A549 (cell line): ENCODE measurements at regions not wholly inside any gene's neighbourhood (a gene's known extent, or its start where the extent isn't known, plus 50 kb on each side); places are given as distances from the start of the nearest gene placed in this dataset.
A peak's percentile ranks its signal among the peaks of the same experiment; 100 is the strongest.

Experiments used
- ATAC-seq, 2 experiments: fragments of 200-7000 bp in 1 of 2; fragments of >200 bp in 1 of 2; cut with Nextera tagmentation in 1 of 2; cut with Tn5 transposase in 1 of 2; 3 replicates each; pipeline versions ENCODE4 v1.8.0 to v1.9.1; 2018 to 2020; ENCODE audit warnings: mild to moderate bottlenecking in 1 of 2, moderate library complexity in 1 of 2
- CTCF ChIA-PET: fragments of 300-600 bp; sonication (Branson Sonifier 250); formaldehyde crosslinking; extraction: SDS; loops from one replicate; lab custom pipeline; 2021; ENCODE audit warnings: antibody characterized with exemption, inconsistent platforms; lab: Yijun Ruan, JAX
- POLR2A ChIA-PET: fragments of 350-600 bp; formaldehyde crosslinking; extraction: SDS; loops from one replicate; lab custom pipeline; 2021; ENCODE audit warnings: antibody characterized with exemption, inconsistent platforms; lab: Yijun Ruan, JAX
- DNase-seq, 2 experiments: peaks; one replicate each; pipeline versions ENCODE4 v3.0.0 to v3.0.0-alpha.2; 2011 to 2016; ENCODE audit warnings: low read depth in 1 of 2, low spot score in 1 of 2
- FAIRE-seq: peaks from 2 replicates; lab custom pipeline; 2011; peaks lifted over from hg19 to GRCh38; lab: Jason Lieb, UNC
- H3K27ac ChIP-seq, 2 experiments: fragments of >200 bp; sonication (Bioruptor Twin); formaldehyde crosslinking; 3 replicates each; pipeline ENCODE4 v1.5.1; 2016 to 2017
- H3K4me1 ChIP-seq: fragments of >200 bp; sonication (Bioruptor Twin); formaldehyde crosslinking; 3 replicates; pipeline ENCODE4 v1.6.1; 2016
- H3K4me2 ChIP-seq: fragments of >200 bp; sonication (Bioruptor Twin); formaldehyde crosslinking; 3 replicates; pipeline ENCODE4 v1.6.1; 2016
- H3K4me3 ChIP-seq: fragments of >200 bp; sonication (Bioruptor Twin); formaldehyde crosslinking; 3 replicates; pipeline ENCODE4 v1.5.1; 2016
- H3K9me3 ChIP-seq: fragments of >200 bp; sonication (Bioruptor Twin); formaldehyde crosslinking; 3 replicates; pipeline ENCODE4 v1.6.1; 2016
- BHLHE40 ChIP-seq: IDR thresholded peaks from 2 replicates; pipeline ENCODE4 v1.6.1; 2012; ENCODE audit warnings: low read depth, low read length, inconsistent platforms
- CHD2 ChIP-seq: fragments of 150-350 bp; IDR thresholded peaks from 2 replicates; pipeline ENCODE4 v1.6.1; 2014; ENCODE audit warnings: low read length; ENCODE audit not compliant: partially characterized antibody
- EHMT2 ChIP-seq: fragments of 200-600 bp; sonication (generic); IDR thresholded peaks from 2 replicates; pipeline ENCODE4 v1.6.1; 2016; ENCODE audit warnings: antibody characterized with exemption, low read depth, mild to moderate bottlenecking, moderate library complexity
- EP300 ChIP-seq, 2 experiments: fragments of >200 bp; sonication (Bioruptor Twin); formaldehyde crosslinking; IDR thresholded peaks; 2 replicates in 1 of 2; 3 replicates in 1 of 2; pipeline ENCODE4 v1.6.1; 2016 to 2017
- GATA3 ChIP-seq: IDR thresholded peaks from 2 replicates; pipeline ENCODE4 v1.6.1; 2012; ENCODE audit warnings: borderline replicate concordance
- HDAC2 ChIP-seq: fragments of 200-600 bp; sonication (generic); IDR thresholded peaks from 2 replicates; pipeline ENCODE4 v1.6.1; 2016
- JUN ChIP-seq, 2 experiments: fragments of >200 bp; sonication (Bioruptor Twin); formaldehyde crosslinking; IDR thresholded peaks; 2 replicates in 1 of 2; 3 replicates in 1 of 2; pipeline ENCODE4 v1.6.1; 2016 to 2017
- KDM1A ChIP-seq: fragments of 200-600 bp; sonication (generic); IDR thresholded peaks from 2 replicates; pipeline ENCODE4 v1.6.1; 2016; ENCODE audit warnings: low read depth, mild to moderate bottlenecking
- MYC ChIP-seq: IDR thresholded peaks from 2 replicates; pipeline ENCODE4 v1.6.1; 2012; ENCODE audit warnings: mild to moderate bottlenecking, inconsistent platforms, low read length, improper control_type of control experiment, borderline replicate concordance
- NFE2L2 ChIP-seq: fragments of 150-350 bp; conservative IDR thresholded peaks from 2 replicates; pipeline ENCODE4 v1.6.1; 2014; ENCODE audit warnings: low read length
- RAD21 ChIP-seq, 2 experiments: fragments of >200 bp in 1 of 2; sonication (Bioruptor Twin) in 1 of 2; formaldehyde crosslinking in 1 of 2; IDR thresholded peaks in 1 of 2; conservative IDR thresholded peaks in 1 of 2; 2 replicates in 1 of 2; 3 replicates in 1 of 2; pipeline ENCODE4 v1.6.1; 2012 to 2018; ENCODE audit warnings: inconsistent platforms in 1 of 2
- RNF2 ChIP-seq: fragments of 200-600 bp; sonication (generic); IDR thresholded peaks from 2 replicates; pipeline ENCODE4 v1.6.1; 2016; ENCODE audit warnings: low read depth, mild to moderate bottlenecking, antibody characterized with exemption, moderate library complexity, borderline replicate concordance
- SMC3 ChIP-seq: fragments of >200 bp; sonication (Bioruptor Twin); formaldehyde crosslinking; IDR thresholded peaks from 3 replicates; pipeline ENCODE4 v1.6.1; 2018; ENCODE audit warnings: inconsistent platforms
- TFCP2L1 ChIP-seq: fragments of 250-450 bp; sonication (Bioruptor Pico); IDR thresholded peaks from 2 replicates; pipeline ENCODE4 v1.5.0; 2021; ENCODE audit warnings: mild to moderate bottlenecking
- WGBS: methylation state at CpG from one replicate; pipeline ENCODE4 v1.1.6; 2017; ENCODE audit errors: missing lambda C conversion rate; 5-methylcytosine and 5-hydroxymethylcytosine counted together
- TF ChIP-seq, protein P1 (sequence below): fragments of 200-600 bp; sonication (generic); IDR thresholded peaks from 2 replicates; pipeline ENCODE4 v1.6.1; 2016; ENCODE audit warnings: antibody characterized with exemption, mild to moderate bottlenecking, moderate library complexity
- TF ChIP-seq, protein P2 (sequence below): fragments of 250-450 bp; sonication (Bioruptor Pico); IDR thresholded peaks from 2 replicates; pipeline ENCODE4 v1.5.0; 2020; ENCODE audit warnings: low read depth, mild to moderate bottlenecking, moderate library complexity
- TF ChIP-seq, protein P3 (sequence below): IDR thresholded peaks from 2 replicates; pipeline ENCODE4 v1.6.1; 2012
- TF ChIP-seq, protein P4 (sequence below): fragments of >200 bp; sonication (Bioruptor Twin); formaldehyde crosslinking; IDR thresholded peaks from 3 replicates; pipeline ENCODE4 v1.5.1; 2016
- TF ChIP-seq, protein P5 (sequence below): fragments of >200 bp; sonication (Bioruptor Twin); formaldehyde crosslinking; IDR thresholded peaks from 2 replicates; pipeline ENCODE4 v1.6.1; 2016

DNA sequence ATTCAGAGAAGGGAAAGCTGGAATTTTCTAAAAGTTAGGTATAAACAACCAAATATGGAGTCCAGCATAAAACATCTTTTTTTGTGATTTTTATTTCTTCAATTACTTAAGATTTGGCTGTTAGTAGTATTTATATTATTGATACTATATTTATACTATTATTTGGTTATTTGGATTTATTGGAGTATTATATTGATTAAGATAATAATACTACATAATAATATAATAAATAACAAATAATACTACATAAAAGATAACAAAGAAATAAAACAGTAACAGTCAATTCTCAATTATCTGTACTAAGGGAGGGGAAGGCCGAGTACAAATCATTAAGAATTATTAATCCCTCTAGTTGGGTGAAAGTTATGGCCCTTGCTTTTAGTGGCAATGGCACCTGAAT lies 66.0 kb upstream of the IRF2 start:
- 14% methylated on average over 1 of the region's 1 CpG for WGBS

DNA sequence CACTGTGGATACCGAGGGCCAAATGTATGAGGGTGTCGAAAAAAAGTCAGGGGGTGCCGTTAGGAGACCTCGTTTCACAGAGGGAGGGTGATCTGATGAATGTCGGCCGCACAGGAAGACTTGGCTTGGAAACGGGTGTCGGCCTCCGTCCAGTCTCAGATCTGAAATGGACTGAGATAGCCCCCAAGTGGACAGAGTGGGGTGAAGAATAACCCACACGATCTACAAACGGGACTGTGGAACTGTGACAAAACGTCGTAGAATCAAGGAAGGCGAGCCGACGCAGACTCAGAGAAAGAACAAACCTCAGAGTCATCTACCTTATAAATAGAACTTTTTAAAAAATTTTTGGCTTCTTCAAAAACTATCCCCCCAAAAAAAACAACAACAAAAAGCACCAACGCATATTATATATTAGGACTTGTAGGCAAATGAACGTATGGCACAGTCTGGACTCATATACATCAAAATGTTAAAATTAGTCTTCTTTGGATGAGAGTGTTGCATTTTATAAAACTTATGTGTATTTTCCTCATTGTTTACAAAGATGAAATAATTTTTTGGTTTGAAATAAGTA lies 63.8 kb upstream of the IRF2 start:
- H3K9me3 ChIP-seq = no peaks in the 10 kb centered on the region
- FAIRE-seq (no peak), DNase-seq (peak; percentile 66 to 90), ATAC-seq (peak; percentile 95 to 99)
- peak overlapping the region; percentile 79 for H3K4me2 ChIP-seq
- TF ChIP-seq, protein P1, sequence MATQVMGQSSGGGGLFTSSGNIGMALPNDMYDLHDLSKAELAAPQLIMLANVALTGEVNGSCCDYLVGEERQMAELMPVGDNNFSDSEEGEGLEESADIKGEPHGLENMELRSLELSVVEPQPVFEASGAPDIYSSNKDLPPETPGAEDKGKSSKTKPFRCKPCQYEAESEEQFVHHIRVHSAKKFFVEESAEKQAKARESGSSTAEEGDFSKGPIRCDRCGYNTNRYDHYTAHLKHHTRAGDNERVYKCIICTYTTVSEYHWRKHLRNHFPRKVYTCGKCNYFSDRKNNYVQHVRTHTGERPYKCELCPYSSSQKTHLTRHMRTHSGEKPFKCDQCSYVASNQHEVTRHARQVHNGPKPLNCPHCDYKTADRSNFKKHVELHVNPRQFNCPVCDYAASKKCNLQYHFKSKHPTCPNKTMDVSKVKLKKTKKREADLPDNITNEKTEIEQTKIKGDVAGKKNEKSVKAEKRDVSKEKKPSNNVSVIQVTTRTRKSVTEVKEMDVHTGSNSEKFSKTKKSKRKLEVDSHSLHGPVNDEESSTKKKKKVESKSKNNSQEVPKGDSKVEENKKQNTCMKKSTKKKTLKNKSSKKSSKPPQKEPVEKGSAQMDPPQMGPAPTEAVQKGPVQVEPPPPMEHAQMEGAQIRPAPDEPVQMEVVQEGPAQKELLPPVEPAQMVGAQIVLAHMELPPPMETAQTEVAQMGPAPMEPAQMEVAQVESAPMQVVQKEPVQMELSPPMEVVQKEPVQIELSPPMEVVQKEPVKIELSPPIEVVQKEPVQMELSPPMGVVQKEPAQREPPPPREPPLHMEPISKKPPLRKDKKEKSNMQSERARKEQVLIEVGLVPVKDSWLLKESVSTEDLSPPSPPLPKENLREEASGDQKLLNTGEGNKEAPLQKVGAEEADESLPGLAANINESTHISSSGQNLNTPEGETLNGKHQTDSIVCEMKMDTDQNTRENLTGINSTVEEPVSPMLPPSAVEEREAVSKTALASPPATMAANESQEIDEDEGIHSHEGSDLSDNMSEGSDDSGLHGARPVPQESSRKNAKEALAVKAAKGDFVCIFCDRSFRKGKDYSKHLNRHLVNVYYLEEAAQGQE = no peak
- TF ChIP-seq MYC = no peak
- TF ChIP-seq NFE2L2 = no peak
- no peak for TF ChIP-seq JUN (IDR thresholded peaks at IDR 0.05)
- TF ChIP-seq HDAC2 = no peak
- TF ChIP-seq, protein P2, sequence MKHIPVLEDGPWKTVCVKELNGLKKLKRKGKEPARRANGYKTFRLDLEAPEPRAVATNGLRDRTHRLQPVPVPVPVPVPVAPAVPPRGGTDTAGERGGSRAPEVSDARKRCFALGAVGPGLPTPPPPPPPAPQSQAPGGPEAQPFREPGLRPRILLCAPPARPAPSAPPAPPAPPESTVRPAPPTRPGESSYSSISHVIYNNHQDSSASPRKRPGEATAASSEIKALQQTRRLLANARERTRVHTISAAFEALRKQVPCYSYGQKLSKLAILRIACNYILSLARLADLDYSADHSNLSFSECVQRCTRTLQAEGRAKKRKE (CRISPR knock-in tag) = no peak
- TF ChIP-seq GATA3 = no peak
- peak; percentile 82 to 86 for TF ChIP-seq RAD21 (conservative IDR thresholded peaks at IDR 0.05 in 1 of 2, IDR thresholded peaks at IDR 0.05 in 1 of 2)
- TF ChIP-seq EHMT2 = no peak
- TF ChIP-seq, protein P3, sequence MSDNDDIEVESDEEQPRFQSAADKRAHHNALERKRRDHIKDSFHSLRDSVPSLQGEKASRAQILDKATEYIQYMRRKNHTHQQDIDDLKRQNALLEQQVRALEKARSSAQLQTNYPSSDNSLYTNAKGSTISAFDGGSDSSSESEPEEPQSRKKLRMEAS = peak; percentile 39; the same call in 1 of the 2 replicates
- TF ChIP-seq EP300 (IDR thresholded peaks at IDR 0.05) = no peak
- peak; percentile 81 for TF ChIP-seq SMC3
- no peak for TF ChIP-seq RNF2
- TF ChIP-seq, protein P4, sequence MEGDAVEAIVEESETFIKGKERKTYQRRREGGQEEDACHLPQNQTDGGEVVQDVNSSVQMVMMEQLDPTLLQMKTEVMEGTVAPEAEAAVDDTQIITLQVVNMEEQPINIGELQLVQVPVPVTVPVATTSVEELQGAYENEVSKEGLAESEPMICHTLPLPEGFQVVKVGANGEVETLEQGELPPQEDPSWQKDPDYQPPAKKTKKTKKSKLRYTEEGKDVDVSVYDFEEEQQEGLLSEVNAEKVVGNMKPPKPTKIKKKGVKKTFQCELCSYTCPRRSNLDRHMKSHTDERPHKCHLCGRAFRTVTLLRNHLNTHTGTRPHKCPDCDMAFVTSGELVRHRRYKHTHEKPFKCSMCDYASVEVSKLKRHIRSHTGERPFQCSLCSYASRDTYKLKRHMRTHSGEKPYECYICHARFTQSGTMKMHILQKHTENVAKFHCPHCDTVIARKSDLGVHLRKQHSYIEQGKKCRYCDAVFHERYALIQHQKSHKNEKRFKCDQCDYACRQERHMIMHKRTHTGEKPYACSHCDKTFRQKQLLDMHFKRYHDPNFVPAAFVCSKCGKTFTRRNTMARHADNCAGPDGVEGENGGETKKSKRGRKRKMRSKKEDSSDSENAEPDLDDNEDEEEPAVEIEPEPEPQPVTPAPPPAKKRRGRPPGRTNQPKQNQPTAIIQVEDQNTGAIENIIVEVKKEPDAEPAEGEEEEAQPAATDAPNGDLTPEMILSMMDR = peak; percentile 63
- TF ChIP-seq, protein P5, sequence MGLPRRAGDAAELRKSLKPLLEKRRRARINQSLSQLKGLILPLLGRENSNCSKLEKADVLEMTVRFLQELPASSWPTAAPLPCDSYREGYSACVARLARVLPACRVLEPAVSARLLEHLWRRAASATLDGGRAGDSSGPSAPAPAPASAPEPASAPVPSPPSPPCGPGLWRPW = no peak
- no peak for TF ChIP-seq KDM1A
- POLR2A ChIA-PET = interaction anchor here (0.6 to 2.6 kb wide), 11 partner anchors 19 to 927 kb away, joined by 3 to 25 read pairs (median 3); partner anchors contain the start of gene IRF2
- CTCF ChIA-PET = interaction anchor here (1.0 to 5.1 kb wide), 4 partner anchors 111 to 277 kb away, joined by 3 to 57 read pairs (median 10); partner anchors contain the start of gene CASP3
- H3K27ac ChIP-seq = peak overlapping the region; percentile 90 to 93
- peaks cover 8% of the 10 kb centered on the region; the same call in 1 of the 3 replicates for H3K4me1 ChIP-seq
- 4% methylated on average over 18 of the region's 18 CpGs for WGBS
- H3K4me3 ChIP-seq = peak overlapping the region; percentile 71

More for the DNA sequence above, 66.0 kb upstream of the IRF2 start:
- POLR2A ChIA-PET = no interaction called here
- peaks cover 8% of the 10 kb centered on the region; the same call in 1 of the 3 replicates for H3K4me1 ChIP-seq
- TF ChIP-seq BHLHE40 (no peak), GATA3 (no peak), TFCP2L1 (no peak), SMC3 (no peak), CHD2 (no peak), MYC (no peak)
- TF ChIP-seq, all 56 proteins: peak for 0
- CTCF ChIA-PET = interaction anchor here (1.1 to 3.4 kb wide), 2 partner anchors 276 to 598 kb away, joined by 3 to 16 read pairs; no protein-coding TSS in a partner anchor
- no peak overlapping the region for H3K4me2 ChIP-seq
- ATAC-seq (no peak), DNase-seq (no peak), FAIRE-seq (no peak)
- H3K27ac ChIP-seq = no peak overlapping the region
- no peak overlapping the region for H3K4me3 ChIP-seq
- H3K9me3 ChIP-seq = no peaks in the 10 kb centered on the region
